ENCODE measurements at regions not wholly inside any gene's neighbourhood (a gene's known extent, or its start where the extent isn't known, plus 50 kb on each side); places are given as distances from the start of the nearest gene placed in this dataset.

DNA sequence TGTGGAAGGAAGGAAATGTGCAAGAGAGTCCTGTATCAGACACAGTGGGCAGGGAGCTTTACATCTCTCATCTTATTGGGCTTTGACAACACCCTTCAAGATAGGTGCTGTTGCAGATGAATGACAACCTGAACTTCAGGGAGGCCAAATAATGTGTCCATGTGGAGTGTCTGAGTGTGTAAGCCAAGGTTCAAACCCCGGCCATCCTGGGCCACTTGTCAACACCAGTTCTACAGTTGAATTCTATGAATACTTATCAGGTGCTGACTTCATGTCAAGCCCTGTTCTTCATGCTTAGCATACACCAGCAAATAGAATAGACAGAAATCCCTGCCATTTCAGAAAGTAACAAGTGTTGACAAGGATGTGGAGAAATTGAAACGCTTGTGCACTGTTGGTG is 354.4 kb downstream of the KCNRG start:
- TF ChIP-seq, protein P1, sequence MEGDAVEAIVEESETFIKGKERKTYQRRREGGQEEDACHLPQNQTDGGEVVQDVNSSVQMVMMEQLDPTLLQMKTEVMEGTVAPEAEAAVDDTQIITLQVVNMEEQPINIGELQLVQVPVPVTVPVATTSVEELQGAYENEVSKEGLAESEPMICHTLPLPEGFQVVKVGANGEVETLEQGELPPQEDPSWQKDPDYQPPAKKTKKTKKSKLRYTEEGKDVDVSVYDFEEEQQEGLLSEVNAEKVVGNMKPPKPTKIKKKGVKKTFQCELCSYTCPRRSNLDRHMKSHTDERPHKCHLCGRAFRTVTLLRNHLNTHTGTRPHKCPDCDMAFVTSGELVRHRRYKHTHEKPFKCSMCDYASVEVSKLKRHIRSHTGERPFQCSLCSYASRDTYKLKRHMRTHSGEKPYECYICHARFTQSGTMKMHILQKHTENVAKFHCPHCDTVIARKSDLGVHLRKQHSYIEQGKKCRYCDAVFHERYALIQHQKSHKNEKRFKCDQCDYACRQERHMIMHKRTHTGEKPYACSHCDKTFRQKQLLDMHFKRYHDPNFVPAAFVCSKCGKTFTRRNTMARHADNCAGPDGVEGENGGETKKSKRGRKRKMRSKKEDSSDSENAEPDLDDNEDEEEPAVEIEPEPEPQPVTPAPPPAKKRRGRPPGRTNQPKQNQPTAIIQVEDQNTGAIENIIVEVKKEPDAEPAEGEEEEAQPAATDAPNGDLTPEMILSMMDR (IDR thresholded peaks at IDR 0.05; ENCODE audit: low read length) = no peak
- TF ChIP-seq EZH2 (IDR thresholded peaks at IDR 0.05; ENCODE audit: borderline replicate concordance, low read length) = no peak

Measured in OCI-LY1 (cell line).